OCI-LY1 (cell line): ENCODE measurements at regions not wholly inside any gene's neighbourhood (a gene's known extent, or its start where the extent isn't known, plus 50 kb on each side); places are given as distances from the start of the nearest gene placed in this dataset.

ENCODE experiments used
- EZH2 ChIP-seq: fragments of 200-600 bp; sonication (generic), shearing (Covaris generic); IDR thresholded peaks from 2 replicates; pipeline ENCODE4 v1.8.0; 2017; ENCODE audit warnings: borderline replicate concordance, mixed run types, mild to moderate bottlenecking, antibody characterized with exemption, low read length, moderate library complexity, mixed read lengths
- TF ChIP-seq, protein P1 (sequence below): fragments of 200-600 bp; sonication (generic), shearing (Covaris generic); IDR thresholded peaks from 2 replicates; pipeline ENCODE4 v1.5.1; 2017; ENCODE audit warnings: mild to moderate bottlenecking, antibody characterized with exemption, low read length, moderate library complexity, mixed read lengths

DNA sequence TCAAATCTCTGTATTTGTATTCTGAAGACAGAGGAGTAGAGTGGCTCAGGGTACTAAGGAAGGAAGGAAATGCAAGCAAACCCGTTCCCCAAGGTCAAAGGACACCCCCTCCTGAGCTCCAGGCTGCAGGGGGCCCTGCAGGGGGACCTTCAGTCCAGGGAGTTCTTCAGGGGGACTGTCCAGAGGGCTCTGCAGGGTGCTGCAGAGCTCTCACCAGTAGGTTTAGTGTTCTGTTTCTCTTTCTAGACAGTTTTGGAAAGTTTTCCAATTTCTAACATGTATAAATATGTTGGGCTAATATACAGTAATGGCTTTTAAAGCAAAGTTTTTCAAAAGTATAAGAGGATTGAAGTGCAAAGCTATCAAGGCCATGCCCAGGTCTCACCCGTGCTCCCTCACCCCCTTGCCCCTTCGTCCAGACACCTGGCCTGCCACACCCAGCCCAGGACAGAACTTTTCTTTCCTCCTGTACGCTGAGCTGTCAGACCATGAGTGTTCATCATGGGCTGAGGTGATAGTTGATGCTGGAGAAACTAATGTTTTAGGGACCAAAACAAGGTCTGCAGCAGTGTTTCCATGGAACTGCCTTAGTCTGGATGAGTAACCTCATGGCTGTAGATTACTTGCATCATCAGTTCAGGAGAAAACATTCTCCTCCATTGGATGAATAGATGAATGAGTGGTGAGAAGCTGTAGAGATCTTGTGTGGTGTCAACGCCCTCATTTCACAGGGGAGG, 134.2 kb downstream of the GLI2 start:
- TF ChIP-seq, protein P1, sequence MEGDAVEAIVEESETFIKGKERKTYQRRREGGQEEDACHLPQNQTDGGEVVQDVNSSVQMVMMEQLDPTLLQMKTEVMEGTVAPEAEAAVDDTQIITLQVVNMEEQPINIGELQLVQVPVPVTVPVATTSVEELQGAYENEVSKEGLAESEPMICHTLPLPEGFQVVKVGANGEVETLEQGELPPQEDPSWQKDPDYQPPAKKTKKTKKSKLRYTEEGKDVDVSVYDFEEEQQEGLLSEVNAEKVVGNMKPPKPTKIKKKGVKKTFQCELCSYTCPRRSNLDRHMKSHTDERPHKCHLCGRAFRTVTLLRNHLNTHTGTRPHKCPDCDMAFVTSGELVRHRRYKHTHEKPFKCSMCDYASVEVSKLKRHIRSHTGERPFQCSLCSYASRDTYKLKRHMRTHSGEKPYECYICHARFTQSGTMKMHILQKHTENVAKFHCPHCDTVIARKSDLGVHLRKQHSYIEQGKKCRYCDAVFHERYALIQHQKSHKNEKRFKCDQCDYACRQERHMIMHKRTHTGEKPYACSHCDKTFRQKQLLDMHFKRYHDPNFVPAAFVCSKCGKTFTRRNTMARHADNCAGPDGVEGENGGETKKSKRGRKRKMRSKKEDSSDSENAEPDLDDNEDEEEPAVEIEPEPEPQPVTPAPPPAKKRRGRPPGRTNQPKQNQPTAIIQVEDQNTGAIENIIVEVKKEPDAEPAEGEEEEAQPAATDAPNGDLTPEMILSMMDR: no peak
- no peak for TF ChIP-seq EZH2
